Midbrain (tissue), 1 donor: ENCODE measurements at regions not wholly inside any gene's neighbourhood (a gene's known extent, or its start where the extent isn't known, plus 50 kb on each side); places are given as distances from the start of the nearest gene placed in this dataset.
"Not testable (repeated sequence)": the region's sequence is repeated elsewhere in the genome, so short reads cannot be mapped to it uniquely, and the experiment has no call there.

Source experiments
- DNase-seq: peaks from one replicate; lab custom pipeline; 2025; lab: John Stamatoyannopoulos, UW

GRCh38 chr1:101367630-101368029, 130.8 kb downstream of the S1PR1 start:
- DNase-seq, result no peak

GRCh38 chr1:101370488-101370887, 133.7 kb downstream of the S1PR1 start:
- DNase-seq, result no peak

GRCh38 chr1:101371259-101371658, 134.4 kb downstream of the S1PR1 start:
- no peak for DNase-seq

GRCh38 chr1:101373570-101373969, 136.8 kb downstream of the S1PR1 start:
- DNase-seq, result no peak

GRCh38 chr1:101375448-101375847, 138.6 kb downstream of the S1PR1 start:
- DNase-seq, result not testable (repeated sequence)

GRCh38 chr1:101376121-101377083, 139.6 kb downstream of the S1PR1 start:
- no peak for DNase-seq

GRCh38 chr1:101377084-101377835, 140.4 kb downstream of the S1PR1 start:
- DNase-seq, result no peak

- DNase-seq, result no peak
Measured at GRCh38 chr1:101379037-101379436, 142.2 kb downstream of the S1PR1 start.

- no peak for DNase-seq
Measured at GRCh38 chr1:101379950-101380349, 143.1 kb downstream of the S1PR1 start.

- no peak for DNase-seq
Measured at GRCh38 chr1:101382135-101382534, 145.3 kb downstream of the S1PR1 start.

- DNase-seq, result no peak
Measured at GRCh38 chr1:101388904-101389546, 152.2 kb downstream of the S1PR1 start.

- DNase-seq, result no peak
Measured at GRCh38 chr1:101389547-101389929, 152.7 kb downstream of the S1PR1 start.

- no peak for DNase-seq
Measured at GRCh38 chr1:101392552-101392951, 155.7 kb downstream of the S1PR1 start.

- DNase-seq, result no peak
Measured at GRCh38 chr1:101394041-101394440, 157.2 kb downstream of the S1PR1 start.

GRCh38 chr1:101399222-101399621, 162.4 kb downstream of the S1PR1 start:
- DNase-seq, result no peak

- no peak for DNase-seq
Measured at GRCh38 chr1:101406271-101406670, 169.5 kb downstream of the S1PR1 start.

GRCh38 chr1:101406681-101407080, 169.9 kb downstream of the S1PR1 start:
- DNase-seq, result no peak

- DNase-seq, result no peak
Measured at GRCh38 chr1:101407505-101408211, 170.8 kb downstream of the S1PR1 start.

- no peak for DNase-seq
Measured at GRCh38 chr1:101408212-101409042, 171.6 kb downstream of the S1PR1 start.

GRCh38 chr1:101409102-101409501, 172.3 kb downstream of the S1PR1 start:
- no peak for DNase-seq
